Gastrocnemius medialis (tissue), 4 donors: ENCODE measurements at regions not wholly inside any gene's neighbourhood (a gene's known extent, or its start where the extent isn't known, plus 50 kb on each side); places are given as distances from the start of the nearest gene placed in this dataset.

Experiments used
- CTCF ChIP-seq, 5 experiments: fragments of 450-650 bp in 3 of 5; fragments of 200-600 bp in 2 of 5; sonication (generic) in 2 of 5; IDR thresholded peaks in 4 of 5; conservative IDR thresholded peaks in 1 of 5; 1 replicate in 4 of 5; 2 replicates in 1 of 5; pipeline ENCODE4 v1.5.1; 2016 to 2019; ENCODE audit warnings: antibody characterized with exemption in 5 of 5, mild to moderate bottlenecking in 3 of 5, moderate library complexity in 3 of 5
- POLR2A ChIP-seq, 2 donors: fragments of 450-650 bp; IDR thresholded peaks; one replicate each; pipeline ENCODE4 v1.6.1; 2017; ENCODE audit warnings: antibody characterized with exemption in 2 of 2, mild to moderate bottlenecking in 2 of 2, moderate library complexity in 2 of 2

- TF ChIP-seq CTCF (IDR thresholded peaks at IDR 0.05 in 4 of 5, conservative IDR thresholded peaks at IDR 0.05 in 1 of 5) (no peak), POLR2A (IDR thresholded peaks at IDR 0.05) (no peak)
Measured at GRCh38 chr2:175553910-175554309, 372.4 kb upstream of the ATP5MC3 start.
